AG09309 (cell line): ENCODE measurements at regions not wholly inside any gene's neighbourhood (a gene's known extent, or its start where the extent isn't known, plus 50 kb on each side); places are given as distances from the start of the nearest gene placed in this dataset.
A peak's percentile ranks its signal among the peaks of the same experiment; 100 is the strongest.

Experiments
- DNase-seq: peaks from one replicate; pipeline ENCODE4 v3.0.0-alpha.2; 2010; ENCODE audit warnings: low read depth
- H3K4me3 ChIP-seq: 2 replicates; pipeline ENCODE4 v1.5.1; 2011; ENCODE audit warnings: mild to moderate bottlenecking, low read depth, low read length, moderate library complexity; ENCODE audit not compliant: control insufficient read depth
- CTCF ChIP-seq: IDR thresholded peaks from 2 replicates; pipeline ENCODE4 v1.5.1; 2011; ENCODE audit warnings: mild to moderate bottlenecking, low read depth, low read length, inconsistent platforms; ENCODE audit not compliant: insufficient read depth, control insufficient read depth; ENCODE audit errors: missing control alignments

DNA sequence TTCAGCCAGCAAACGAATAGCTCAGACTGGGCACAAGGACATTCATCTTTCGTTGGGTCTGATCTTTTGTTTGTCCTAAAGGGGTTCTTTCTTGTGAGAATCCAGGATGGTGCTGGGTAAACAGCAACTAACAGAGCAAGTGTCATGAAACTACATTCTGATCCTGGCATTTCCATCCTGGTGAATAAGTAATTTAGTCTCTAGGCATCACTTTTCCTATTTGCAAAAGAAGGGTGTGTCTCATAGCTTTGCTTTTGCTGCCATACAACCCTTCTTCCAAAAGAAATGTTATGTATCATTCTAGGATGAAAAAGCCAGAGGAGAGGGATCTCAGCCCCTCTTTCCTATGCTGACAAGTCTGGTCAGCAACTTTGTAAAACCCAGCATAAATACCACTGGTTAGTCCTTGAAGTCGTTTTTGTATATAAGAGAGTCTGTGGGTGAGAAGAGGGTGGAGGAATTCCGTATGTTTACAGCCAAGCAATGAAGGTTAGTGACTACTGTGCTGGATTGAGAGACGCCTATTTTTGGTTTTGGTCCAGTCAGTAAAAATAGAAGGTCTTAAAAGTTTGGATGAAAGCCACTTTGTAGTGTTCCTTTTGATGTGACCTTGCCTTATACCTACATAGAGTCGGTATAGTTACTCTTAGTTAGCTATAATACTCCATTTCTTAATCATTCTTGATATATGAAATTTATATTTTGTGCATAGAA lies 88.4 kb upstream of the SLC25A13 start:
- no peak overlapping the region for H3K4me3 ChIP-seq
- TF ChIP-seq CTCF = no peak
- no peak for DNase-seq

- no peak overlapping the region for H3K4me3 ChIP-seq
- no peak for TF ChIP-seq CTCF
- DNase-seq = no peak
These were observed 87.0 kb upstream of the SLC25A13 start for GRCh38 chr7:96408881-96409280.

DNA sequence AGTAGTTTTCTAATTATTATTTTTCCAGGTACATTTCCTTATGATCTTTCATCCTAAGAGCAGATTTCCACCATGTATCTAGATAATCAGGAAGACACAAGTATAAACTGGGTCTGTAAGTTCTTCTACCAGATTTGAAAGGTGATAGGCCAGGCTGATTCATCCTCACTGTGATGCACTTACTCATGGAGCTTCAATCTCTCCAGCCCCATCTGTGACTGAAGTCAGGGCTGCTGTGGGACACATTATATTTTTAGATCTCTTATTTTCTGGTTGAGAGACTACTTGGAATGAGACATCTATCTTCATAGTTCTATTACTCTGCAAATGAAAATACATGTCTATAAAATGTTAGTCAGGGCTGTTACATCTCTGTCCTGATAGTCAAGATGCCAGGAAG lies 85.5 kb upstream of the SLC25A13 start:
- no peak for TF ChIP-seq CTCF
- DNase-seq = peak; percentile 5
- no peak overlapping the region for H3K4me3 ChIP-seq

- no peak for TF ChIP-seq CTCF
- no peak overlapping the region for H3K4me3 ChIP-seq
- DNase-seq = no peak
These were observed 81.0 kb upstream of the SLC25A13 start for GRCh38 chr7:96402913-96403312.

DNA sequence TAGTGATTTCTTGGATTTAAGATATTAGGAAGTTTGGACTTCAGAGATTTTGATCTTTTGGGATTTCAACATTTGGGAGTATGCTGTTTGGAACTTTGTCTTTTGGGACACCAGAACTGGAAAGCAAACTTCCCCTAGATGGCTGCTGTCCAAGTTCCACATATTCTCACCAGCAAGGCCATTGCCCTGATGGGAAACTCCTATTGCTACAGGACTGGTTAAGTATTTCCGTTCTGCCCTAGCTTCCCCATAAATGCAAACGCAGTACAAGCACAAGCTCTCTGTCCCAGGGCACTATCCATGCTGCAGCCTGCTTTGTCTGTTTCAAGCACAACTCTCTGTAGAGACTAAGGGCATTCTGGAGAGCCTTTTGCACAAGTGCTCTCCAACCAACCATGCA lies 79.3 kb upstream of the SLC25A13 start:
- DNase-seq = no peak
- no peak for TF ChIP-seq CTCF
- no peak overlapping the region for H3K4me3 ChIP-seq

DNA sequence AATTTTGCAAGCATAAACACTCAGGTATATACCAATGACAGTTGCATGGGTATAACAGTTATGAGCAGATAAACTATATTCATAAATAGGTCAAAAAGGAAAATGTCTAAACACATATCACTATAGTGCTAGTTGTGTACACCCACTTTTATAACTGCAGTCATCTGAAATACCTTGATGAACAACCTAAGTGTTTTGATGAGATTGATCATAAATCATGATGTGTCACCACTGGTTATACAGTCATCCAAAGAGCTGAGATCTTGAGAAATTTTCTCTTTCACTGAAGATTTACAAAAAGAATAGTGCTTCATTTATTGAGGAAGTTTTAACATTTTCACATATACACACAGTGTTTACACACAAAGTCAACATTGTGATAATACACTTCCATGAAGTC lies 78.6 kb upstream of the SLC25A13 start:
- no peak for TF ChIP-seq CTCF
- H3K4me3 ChIP-seq = no peak overlapping the region
- DNase-seq = no peak
